Adrenal gland (tissue), 9 donors: ENCODE measurements at regions not wholly inside any gene's neighbourhood (a gene's known extent, or its start where the extent isn't known, plus 50 kb on each side); places are given as distances from the start of the nearest gene placed in this dataset.

Experiments
- DNase-seq, 7 donors: peaks; one replicate each; pipeline ENCODE4 v3.0.0-alpha.2; 2019 to 2020
- H3K27ac ChIP-seq, 5 donors: fragments of 200-600 bp; sonication (generic) in 4 of 5; 1 replicate in 3 of 5; 2 replicates in 2 of 5; pipeline versions ENCODE4 v1.5.1 to v1.8.0; 2016 to 2020; ENCODE audit warnings: mild to moderate bottlenecking in 1 of 5
- H3K27me3 ChIP-seq: fragments of 200-600 bp; 2 replicates; pipeline ENCODE4 v1.8.0; 2021
- H3K36me3 ChIP-seq, 2 donors: fragments of 200-600 bp; replicated peaks in 1 of 2; 1 replicate in 1 of 2; 2 replicates in 1 of 2; pipeline versions ENCODE4 v1.5.1 to v1.8.0; 2018 to 2022
- H3K4me1 ChIP-seq, 2 donors: fragments of 200-600 bp; replicated peaks in 1 of 2; 1 replicate in 1 of 2; 2 replicates in 1 of 2; pipeline versions ENCODE4 v1.5.1 to v1.8.0; 2018 to 2021
- H3K4me3 ChIP-seq, 4 donors: fragments of 200-600 bp; sonication (generic) in 3 of 4; one replicate each; pipeline ENCODE4 v1.5.1; 2016 to 2018
- H3K9me3 ChIP-seq, 3 donors: fragments of 200-600 bp; sonication (generic) in 1 of 3; replicated peaks in 1 of 3; 1 replicate in 2 of 3; 2 replicates in 1 of 3; pipeline versions ENCODE4 v1.5.1 to v1.8.0; 2016 to 2021
- POLR2A ChIP-seq, 2 donors: fragments of 450-650 bp; IDR thresholded peaks; one replicate each; pipeline ENCODE4 v1.6.1; 2017; ENCODE audit warnings: antibody characterized with exemption in 2 of 2, mild to moderate bottlenecking in 2 of 2, moderate library complexity in 1 of 2
- WGBS, 4 donors: extraction: QIAGEN DNeasy Blood & Tissue Kit in 2 of 4; methylation state at CpG; one replicate each; pipeline versions ENCODE4 v1.1.5 to v1.1.7; 2013 to 2017; 5-methylcytosine and 5-hydroxymethylcytosine counted together
- intact Hi-C, 2 donors: fragments of 100-400 bp; cut with DNase I; formaldehyde crosslinking; loops; one replicate each; pipeline versions ENCODE4 v1.14.1 to v1.15.0; 2022 to 2023
- TF ChIP-seq, protein P1 (sequence below), 6 experiments: fragments of 450-650 bp in 4 of 6; fragments of 200-600 bp in 2 of 6; sonication (generic) in 1 of 6; IDR thresholded peaks; 1 replicate in 5 of 6; 2 replicates in 1 of 6; pipeline versions ENCODE4 v1.5.1 to v1.8.0; 2016 to 2021; ENCODE audit warnings: antibody characterized with exemption in 6 of 6, mild to moderate bottlenecking in 2 of 6, moderate library complexity in 1 of 6
- donor health status: healthy with polysubstance abuse.
- donor health status: Bipolar disorder and iron deficiency.
- donor health status: DM: yes; HTN: yes; CAD: no.
- donor health status: DM: no; HTN: no; CAD: no.
- donor health status: DM: no; HTN: no; CAD: no.

DNA sequence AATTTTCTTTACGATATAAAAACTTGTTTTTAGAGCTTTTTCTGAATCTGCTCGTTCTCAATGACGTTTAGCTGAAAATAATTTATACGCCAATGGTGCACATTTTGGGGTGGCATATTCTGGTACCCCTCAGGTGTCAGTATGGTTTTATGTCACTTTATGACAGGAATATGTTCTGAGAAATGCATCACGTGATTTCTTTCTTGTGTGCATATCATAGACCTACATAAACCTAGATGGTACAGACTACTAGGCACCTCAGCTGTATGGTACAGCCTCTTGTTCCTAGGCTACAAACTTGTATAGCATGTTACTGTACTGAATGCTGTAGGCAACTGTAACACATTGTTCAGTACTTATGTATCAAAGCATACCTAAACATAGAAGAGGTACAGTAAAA is 68.2 kb downstream of the TMEM17 start:
- intact Hi-C loops: no loop called here
- no peak overlapping the region for H3K4me3 ChIP-seq
- TF ChIP-seq POLR2A (IDR thresholded peaks at IDR 0.05): no peak
- TF ChIP-seq, protein P1, sequence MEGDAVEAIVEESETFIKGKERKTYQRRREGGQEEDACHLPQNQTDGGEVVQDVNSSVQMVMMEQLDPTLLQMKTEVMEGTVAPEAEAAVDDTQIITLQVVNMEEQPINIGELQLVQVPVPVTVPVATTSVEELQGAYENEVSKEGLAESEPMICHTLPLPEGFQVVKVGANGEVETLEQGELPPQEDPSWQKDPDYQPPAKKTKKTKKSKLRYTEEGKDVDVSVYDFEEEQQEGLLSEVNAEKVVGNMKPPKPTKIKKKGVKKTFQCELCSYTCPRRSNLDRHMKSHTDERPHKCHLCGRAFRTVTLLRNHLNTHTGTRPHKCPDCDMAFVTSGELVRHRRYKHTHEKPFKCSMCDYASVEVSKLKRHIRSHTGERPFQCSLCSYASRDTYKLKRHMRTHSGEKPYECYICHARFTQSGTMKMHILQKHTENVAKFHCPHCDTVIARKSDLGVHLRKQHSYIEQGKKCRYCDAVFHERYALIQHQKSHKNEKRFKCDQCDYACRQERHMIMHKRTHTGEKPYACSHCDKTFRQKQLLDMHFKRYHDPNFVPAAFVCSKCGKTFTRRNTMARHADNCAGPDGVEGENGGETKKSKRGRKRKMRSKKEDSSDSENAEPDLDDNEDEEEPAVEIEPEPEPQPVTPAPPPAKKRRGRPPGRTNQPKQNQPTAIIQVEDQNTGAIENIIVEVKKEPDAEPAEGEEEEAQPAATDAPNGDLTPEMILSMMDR (IDR thresholded peaks at IDR 0.05): no peak
- no peaks in the 10 kb centered on the region for H3K9me3 ChIP-seq
- 89 to 91% (median 91%) methylated on average over 5 of the region's 5 CpGs for WGBS, 4 donors
- H3K27me3 ChIP-seq: no peaks in the 10 kb centered on the region
- H3K27ac ChIP-seq: no peak overlapping the region
- DNase-seq: no peak
- H3K36me3 ChIP-seq: no peaks in the 10 kb centered on the region
- no peaks in the 10 kb centered on the region for H3K4me1 ChIP-seq

DNA sequence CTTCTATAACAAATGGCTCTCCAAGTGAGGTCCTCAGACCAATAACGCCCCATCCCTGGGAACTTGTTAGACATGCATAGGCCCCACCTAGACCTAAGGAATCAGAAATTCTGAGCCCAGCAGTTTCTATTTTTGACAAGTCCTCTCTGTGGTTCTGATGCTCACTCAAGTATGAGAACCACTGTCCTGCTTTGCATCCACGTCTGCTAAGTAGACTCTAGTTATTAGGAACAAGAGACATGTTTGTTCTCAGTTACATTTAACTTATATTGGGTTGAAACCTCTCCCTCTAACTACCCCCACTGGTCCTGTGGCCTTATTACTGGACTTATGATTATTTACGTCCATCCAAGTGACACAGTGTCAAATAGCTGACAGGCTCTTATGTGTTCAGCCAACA is 70.3 kb downstream of the TMEM17 start:
- Histone ChIP-seq H3K9me3 (no peaks in the 10 kb centered on the region), H3K4me3 (no peak overlapping the region), H3K4me1 (no peaks in the 10 kb centered on the region), H3K27ac (no peak overlapping the region), H3K27me3 (no peaks in the 10 kb centered on the region), H3K36me3 (no peaks in the 10 kb centered on the region)
- intact Hi-C loops: no loop called here
- DNase-seq: no peak
- WGBS, 4 donors: 81 to 92% (median 87%) methylated on average over 3 of the region's 3 CpGs
- no peak for TF ChIP-seq POLR2A (IDR thresholded peaks at IDR 0.05)
- TF ChIP-seq, protein P1 (IDR thresholded peaks at IDR 0.05): no peak

DNA sequence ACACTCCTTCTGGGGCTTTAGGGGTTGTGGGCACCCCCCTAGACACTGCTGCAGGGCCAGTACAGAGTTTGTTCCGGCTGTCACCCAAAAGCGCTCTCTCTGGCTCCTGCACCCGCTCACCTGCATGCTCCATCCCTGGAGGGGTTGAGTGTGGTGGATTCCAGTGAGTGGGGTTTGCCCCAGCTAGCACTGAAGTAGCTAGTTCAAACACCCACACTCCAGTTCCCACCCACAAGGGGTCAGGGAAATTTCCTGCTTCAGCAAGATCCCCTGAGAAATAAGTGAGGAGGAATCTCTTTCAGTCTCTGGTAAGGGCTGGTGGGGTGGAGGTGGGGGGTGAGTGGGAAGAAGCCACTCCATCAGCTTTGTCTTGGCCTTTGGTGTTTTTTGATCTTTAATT is 73.6 kb downstream of the TMEM17 start:
- Histone ChIP-seq H3K27ac (no peak overlapping the region), H3K9me3 (no peaks in the 10 kb centered on the region), H3K4me1 (no peaks in the 10 kb centered on the region), H3K4me3 (no peak overlapping the region), H3K27me3 (no peaks in the 10 kb centered on the region), H3K36me3 (no peaks in the 10 kb centered on the region)
- DNase-seq: no peak
- intact Hi-C loops: no loop called here
- TF ChIP-seq POLR2A (IDR thresholded peaks at IDR 0.05): no peak
- TF ChIP-seq, protein P1 (IDR thresholded peaks at IDR 0.05): no peak
- 93 to 100% (median 96%) methylated on average over 3 of the region's 3 CpGs for WGBS, 4 donors

DNA sequence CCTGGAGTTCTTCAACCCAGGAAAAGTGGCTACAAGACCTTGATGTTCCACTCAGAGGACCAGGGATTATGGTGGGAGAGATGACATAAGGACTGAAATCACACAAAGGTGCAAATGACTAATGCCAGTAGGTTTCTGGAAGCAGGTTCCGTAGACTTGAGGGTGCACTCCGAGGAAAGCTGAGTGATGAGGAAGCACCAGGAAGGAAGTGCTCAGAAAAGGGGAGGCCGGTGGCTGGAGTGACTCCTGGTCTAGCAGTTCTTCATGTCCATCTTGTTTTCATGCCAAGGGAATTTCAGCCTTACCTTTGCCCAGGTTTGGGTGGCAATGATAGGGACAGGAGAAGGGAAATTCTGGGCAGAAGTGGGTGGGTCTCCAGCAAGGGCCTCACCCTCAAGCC is 74.5 kb downstream of the TMEM17 start:
- TF ChIP-seq, protein P1 (IDR thresholded peaks at IDR 0.05): no peak
- no peak for TF ChIP-seq POLR2A (IDR thresholded peaks at IDR 0.05)
- no peak for DNase-seq
- whole genome bisulfite sequencing, 4 donors: 84 to 95% (median 88%) methylated on average over 3 of the region's 3 CpGs
- Histone ChIP-seq H3K4me1 (no peaks in the 10 kb centered on the region), H3K27ac (no peak overlapping the region), H3K27me3 (no peaks in the 10 kb centered on the region), H3K36me3 (no peaks in the 10 kb centered on the region), H3K9me3 (no peaks in the 10 kb centered on the region), H3K4me3 (no peak overlapping the region)
- intact Hi-C loops: no loop called here
